ENCODE measurements at regions not wholly inside any gene's neighbourhood (a gene's known extent, or its start where the extent isn't known, plus 50 kb on each side); places are given as distances from the start of the nearest gene placed in this dataset.

DNA sequence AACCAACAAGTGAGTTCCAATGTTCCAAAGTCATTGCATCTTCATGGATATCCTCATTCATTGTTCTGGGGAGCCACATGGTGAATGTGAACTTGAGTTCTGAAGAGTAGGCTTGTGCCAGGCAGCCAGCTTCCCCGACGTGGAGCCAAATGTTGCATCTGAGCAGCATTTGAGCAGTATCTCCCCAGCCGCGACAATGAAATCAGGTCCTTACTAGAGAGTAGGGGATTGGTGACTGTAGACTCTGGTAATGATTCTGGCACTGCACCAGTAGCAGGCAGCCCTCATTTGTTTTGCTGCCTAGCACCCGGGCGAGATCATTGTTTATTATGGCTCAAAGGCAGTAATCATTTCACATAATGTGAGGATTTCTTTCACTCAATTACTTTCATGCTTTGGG lies 451.4 kb upstream of the C9orf72 start:
- no peak for DNase-seq (ENCODE audit: low spot score)

DNA sequence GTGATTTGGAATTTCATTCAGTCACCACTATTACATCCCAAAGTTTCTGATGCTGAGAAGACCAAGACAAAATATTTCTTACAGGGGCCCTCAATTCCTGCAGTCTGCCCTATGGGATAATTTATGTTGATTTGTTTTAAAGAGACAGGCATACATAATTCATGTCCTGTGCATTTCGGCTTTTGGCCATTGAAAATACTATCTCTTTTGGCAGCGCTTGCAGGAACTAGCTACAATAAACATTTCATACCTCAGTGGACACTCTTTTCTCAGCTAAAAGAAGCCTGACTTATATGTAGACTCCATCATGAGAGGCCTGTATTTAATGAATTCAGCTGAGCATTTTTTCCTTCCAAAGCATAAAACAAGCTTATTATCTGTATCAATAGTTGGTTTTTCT lies 451.9 kb upstream of the C9orf72 start:
- no peak for DNase-seq (ENCODE audit: low spot score)

DNA sequence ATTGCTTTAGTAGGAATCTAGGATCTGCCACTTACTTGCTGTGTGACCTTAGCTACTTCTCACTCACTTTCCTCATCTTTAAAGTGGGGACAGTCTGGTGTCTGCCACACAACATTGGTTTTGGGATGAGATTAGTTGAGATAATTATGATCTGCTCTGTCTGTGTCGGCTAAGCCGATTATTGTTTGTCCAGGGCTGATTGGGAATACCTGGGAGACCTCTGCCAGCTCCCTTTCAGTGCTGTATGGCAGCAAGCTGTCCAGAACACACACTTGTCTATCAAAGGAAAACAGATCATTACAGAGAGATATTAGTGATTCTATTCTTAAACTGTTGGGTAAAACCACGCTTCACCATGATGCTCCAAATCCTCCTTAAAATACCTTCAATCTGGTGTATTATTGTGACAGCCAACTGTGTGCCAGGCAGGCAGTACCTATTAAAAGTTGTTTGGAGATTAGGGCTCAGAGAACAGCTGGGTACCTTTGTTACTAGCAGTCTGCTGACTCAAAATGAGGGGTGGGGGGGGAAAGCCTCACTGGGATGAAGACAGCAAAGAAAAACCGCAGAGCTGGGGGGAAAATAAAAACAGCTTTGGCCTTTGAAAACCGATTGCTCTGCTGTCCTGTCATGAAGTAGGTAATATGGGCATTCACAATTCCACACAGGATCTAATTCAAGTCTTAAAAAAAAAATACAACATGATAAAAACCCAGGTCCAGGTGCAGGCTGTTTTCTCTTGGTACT lies 458.4 kb upstream of the C9orf72 start:
- DNase-seq (ENCODE audit: low spot score): no peak

DNA sequence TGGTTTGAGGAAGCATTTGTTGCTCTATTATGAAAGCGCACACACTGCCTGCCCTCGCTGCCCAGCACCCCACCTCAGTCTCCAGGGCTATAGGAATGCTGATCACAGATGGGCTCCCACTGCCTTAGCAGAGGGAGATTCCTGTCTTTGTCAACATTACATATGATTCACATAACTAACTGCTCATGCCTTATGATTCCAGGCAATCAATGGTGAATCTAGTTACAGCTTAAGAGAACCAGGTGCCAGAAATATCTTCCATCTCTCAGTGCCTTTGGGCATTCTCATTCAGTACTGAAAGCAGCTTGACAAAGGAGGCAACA lies 458.9 kb upstream of the C9orf72 start:
- peak; percentile 35 for DNase-seq (ENCODE audit: low spot score)

DNA sequence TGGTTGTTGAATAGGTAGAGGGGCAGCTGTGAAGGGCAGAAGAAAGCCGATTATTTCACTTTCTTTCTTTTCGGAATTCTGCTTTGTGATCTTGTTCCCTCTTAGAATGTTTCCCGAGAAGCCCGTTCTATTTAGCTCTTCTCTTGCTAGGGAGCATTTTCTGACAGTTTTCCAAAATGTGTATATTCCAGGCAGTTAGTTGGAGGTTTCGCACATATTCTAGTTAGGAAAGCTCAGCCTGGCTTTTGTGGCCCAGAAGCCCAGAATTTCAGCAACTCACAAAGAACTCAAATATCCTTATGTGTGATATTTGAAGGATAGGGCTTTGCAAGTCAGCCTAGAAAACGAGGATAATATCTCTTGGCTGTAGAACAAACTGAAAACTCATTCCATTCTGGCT lies 461.0 kb upstream of the C9orf72 start:
- DNase-seq (ENCODE audit: low spot score): no peak

DNA sequence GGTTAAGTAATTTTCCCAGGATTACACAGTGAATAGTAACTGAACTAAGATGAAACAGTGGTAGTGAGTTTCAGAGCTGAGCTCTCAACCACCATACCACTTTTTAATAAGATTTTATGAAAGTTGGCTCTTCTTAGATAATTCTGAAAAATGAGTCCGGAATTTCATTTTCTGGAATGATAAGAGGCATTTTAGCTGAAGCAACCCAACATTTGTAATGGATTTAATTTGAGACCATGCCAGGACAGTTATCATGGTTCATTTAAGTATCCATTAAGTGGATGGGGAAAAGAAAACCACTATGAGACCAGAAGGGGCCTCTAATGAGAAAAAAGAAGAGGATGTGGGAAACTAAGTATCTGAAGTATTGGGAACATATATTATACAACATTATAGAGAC lies 464.7 kb upstream of the C9orf72 start:
- no peak for DNase-seq (ENCODE audit: low spot score)

DNA sequence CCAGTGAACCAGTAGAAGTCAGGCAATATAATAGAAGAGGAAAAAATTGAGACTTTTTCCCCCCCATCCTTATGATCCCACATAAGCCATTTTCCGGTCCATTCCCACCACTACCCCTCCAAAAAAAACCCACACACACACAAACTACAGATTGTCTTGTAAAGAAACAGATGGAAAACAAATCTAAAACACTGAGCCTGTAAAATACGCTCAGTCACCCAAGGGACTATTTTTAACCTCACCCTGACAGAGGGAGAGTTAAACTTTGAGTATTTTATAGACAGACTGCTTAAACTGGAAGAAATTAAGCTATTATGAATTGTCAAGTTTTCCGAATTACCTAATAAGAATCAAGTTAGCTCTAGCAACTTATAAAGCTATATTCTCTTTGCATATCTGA lies 471.8 kb upstream of the C9orf72 start:
- no peak for DNase-seq (ENCODE audit: low spot score)

DNA sequence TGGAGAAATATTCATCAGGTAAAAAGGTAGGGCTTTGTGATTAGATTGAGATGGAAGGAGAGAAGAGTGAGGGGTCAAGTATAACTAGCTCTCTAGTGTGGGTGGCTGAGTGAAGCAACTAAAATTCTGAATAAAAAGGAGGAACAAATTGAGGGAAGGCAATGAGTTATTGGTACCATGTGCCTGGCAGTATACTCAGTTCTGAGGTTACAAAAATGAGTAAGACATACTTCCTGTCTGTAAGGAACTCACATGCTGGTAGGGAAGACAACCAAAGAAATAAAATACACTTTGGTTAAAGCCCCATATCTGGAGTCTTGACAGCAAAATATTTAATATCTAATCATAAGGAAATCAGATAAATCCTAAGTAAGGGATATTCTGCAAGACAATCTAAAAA lies 476.8 kb upstream of the C9orf72 start:
- no peak for DNase-seq (ENCODE audit: low spot score)

DNA sequence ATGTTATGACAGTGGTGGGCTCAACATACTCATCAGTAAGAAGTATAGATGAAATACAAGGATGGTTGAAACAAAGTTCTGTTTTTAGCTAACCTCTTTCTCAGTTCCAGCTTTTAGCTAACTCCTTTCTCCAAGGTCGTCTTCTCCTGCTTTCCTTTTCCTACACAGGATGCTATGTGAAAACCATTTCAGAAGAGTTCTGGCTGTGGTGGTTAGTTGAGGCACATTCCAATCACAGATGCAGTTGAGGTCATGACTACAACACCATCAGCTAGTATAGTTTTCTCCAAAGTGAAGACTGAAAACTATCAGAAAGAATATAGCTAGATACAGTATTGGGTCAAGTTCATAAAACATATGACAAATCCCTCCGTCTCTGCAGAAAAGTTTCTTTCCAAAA lies 477.7 kb upstream of the C9orf72 start:
- DNase-seq (ENCODE audit: low spot score): no peak

DNA sequence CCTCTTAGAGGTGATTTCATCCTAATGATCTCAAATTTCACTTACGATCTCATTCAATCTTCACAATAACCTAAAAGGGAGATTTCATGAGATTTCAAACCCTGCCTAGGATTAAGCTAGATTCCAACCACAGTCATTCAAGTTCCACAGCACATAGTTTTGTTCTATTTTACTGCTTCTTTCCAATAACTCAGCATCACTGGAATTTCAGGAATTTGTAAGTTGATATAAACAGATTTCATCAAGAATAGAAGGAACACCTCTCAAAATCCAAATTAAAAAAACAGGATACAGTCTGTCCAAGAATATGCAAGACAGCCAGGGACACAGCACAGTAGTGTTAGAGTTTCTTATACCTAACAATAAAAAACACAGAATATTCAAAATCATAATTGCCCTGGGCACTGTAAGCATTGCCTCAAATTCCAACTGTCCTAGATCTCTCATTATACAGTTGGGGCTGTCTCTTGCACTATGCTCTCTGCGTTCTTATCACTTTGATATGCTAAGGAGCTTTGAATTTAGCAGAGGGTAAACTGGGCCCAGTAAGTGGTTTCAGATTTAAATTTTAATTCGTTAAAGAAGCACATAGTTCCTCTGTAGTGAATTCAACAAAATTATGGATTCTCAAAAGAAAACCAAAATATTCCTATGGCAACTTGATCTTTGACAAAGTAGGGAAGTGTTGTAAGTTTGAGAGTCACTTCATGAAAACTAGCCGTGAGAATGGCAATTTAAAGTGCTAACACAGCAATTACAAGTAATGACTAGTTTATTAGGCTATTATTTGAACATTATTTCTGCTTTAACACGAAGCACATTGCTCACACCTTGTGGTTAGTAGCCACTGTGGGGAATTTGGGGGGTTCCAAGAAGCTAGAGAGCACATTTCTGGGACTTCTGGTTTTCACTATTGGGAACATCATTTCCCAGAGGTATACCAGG lies 478.6 kb upstream of the C9orf72 start:
- peak; percentile 13 for DNase-seq (ENCODE audit: low spot score)

DNA sequence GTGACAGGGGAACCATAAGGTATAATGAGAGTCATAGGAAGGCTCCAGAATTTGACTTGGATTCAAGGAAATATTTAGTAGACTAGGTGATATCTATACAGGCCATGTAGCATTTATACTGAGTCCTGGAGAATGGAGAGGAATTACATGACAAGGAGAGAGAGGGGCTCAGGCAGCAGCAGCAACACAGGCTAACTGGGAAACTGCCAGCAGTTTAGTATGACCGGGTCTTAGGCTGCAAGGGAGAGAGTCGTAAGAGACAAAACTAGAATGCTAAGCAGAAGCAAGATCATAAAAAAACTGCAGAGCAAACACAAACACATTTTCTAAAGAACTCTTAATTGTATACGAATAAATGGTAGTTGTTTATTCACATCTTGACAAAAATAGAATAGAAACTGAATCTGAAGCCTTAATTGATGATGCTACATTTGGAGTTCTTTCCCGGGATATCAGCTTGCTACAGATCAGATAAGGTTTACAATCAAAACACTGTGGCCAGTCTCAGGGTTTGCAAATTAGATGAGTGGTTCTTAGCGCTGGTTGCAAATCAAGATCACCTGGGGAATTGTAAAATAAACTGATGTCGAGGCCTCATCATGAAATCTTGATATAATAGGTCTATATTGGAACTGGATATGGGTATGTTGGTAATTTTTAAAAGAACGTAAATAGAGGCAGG lies 480.0 kb upstream of the C9orf72 start:
- no peak for DNase-seq (ENCODE audit: low spot score)

DNA sequence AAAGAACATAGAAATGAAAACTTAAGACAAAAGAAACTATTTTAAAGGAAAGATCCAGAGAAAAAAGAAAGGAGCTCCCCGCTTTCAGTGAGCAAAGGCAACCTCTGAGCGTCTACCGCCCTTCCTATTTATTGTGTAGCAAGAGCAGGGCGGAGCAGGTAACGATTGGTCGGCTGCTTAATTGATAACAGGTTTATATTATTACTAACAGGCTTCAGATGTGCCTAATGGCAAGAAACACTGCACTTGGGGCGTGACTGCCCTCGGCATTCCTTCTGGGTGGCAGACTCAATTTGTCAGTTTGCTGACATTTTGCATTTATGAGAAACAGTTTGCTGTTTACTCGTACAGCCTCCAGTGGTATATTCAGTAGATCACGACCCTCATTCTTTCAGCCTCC lies 482.7 kb upstream of the C9orf72 start:
- DNase-seq (ENCODE audit: low spot score): no peak

DNA sequence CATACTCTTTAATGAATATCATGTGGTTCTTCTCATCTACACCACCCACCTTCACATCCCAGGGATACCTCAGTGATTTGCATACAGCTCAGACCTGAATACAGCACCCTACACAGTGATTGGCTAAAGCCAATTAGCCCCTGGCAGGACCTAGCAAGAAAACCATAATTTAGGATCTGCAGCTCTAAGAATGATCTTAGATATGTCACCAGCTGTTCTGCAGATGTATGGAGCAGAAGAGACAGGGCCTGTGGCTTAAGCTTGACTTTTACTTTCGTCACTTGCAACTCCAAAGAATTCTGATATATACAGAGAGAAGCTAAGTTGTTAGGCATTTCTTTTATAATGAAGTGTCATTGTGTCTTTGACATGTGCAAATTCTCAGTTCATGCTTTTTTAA lies 483.2 kb upstream of the C9orf72 start:
- DNase-seq (ENCODE audit: low spot score): no peak

DNA sequence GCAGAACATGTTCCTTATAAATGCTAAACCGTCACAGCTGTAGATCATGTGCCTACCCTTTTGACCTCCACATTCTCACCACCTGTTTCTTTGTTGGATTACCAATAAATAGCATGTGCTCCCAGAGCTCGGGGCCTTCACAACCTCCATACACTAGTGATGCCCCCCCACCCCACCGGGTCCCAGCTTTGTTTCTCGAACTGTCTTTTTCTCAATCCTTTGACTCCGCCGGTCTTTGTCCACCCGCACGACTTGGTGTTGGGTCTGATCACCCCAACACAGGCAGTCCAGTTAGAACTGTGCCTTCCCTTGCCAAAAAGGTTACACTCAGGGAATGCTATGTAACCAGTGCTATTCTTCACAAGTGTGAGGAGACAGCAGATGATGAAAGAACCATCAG lies 485.9 kb upstream of the C9orf72 start:
- no peak for DNase-seq (ENCODE audit: low spot score)

DNA sequence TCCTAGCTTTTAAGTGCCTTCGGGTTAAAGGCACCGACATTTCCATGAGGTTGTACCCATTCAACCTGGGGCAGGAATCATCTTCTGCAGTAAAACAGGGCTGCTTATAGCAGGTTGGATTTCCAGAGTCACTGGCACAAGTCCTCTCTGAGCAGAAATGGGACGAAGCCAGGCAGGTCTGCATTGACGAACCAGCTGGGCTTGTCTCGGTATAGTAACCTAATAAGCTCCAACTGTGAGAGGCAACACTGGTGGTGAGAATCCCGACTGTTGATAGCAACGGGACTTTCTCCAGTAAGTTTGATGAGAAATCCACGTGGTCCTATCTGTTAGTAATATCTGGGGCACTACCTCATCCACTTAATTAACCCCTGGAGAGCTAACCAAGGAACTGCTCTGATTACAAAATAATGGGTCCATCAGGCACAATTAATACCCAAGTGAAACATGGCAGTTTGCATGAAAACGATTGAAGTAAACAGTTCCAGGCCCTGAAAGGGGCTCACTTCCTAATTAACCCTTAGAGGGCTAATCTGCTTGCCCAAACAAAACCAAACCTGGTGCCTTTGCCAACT lies 491.0 kb upstream of the C9orf72 start:
- no peak for DNase-seq (ENCODE audit: low spot score)

DNA sequence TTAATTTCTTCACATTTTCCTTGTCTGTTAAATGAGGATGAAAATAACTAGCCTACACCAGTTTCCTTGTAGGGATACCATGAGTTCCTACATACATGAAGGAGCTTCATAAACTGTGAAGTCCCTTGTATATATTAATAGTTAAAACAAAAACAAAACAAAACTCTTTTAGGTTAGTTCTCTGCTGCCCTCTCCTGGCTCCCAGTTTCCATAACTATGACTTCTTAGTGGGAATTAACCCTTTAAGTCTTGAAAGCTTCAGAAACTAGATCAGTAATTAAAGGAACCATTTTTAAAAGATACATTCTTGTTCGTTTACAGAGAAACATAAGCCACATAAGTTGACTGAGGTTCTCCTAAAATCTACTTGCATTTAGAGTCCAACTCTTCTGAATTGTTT lies 500.0 kb upstream of the C9orf72 start:
- peak; percentile 65 for DNase-seq (ENCODE audit: low spot score)

DNA sequence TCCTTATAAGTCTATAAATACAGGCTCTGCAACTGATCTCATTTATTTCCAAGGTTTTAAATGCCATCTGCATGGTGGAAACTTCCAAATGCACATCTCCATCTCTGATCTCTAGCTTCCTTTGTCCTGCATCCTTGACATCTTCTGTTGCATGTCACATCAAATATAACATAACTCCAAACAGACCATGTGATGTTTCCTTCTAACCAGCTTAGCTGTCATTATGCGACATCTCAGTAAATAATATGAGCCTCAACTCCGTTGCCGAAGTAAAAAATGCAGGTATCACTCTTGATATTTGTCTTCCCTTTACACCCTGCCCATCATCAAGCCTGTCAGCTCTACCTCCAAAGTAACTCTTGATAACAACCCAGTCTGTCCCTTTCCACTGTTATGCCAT lies 506.4 kb upstream of the C9orf72 start:
- DNase-seq (ENCODE audit: low spot score): no peak

DNA sequence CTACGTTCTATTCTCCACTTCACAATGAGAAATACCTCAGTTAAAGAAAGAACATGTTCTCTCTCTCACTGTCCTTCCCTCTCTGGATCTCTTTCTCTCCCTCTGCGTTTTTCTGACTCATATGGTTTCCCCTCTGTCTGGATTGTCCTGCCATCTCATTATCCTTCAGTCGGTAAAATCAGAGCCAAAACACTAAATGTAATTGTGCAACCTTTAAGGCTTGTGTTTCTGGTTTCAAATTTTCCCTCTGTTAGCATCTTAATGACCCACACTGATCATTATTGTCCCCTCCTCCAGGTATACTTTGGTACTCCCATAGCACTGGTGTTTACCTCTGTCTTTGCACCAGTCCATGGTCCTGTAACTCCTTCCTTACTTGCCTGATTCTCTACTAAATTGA lies 509.4 kb upstream of the C9orf72 start:
- no peak for DNase-seq (ENCODE audit: low spot score)

DNA sequence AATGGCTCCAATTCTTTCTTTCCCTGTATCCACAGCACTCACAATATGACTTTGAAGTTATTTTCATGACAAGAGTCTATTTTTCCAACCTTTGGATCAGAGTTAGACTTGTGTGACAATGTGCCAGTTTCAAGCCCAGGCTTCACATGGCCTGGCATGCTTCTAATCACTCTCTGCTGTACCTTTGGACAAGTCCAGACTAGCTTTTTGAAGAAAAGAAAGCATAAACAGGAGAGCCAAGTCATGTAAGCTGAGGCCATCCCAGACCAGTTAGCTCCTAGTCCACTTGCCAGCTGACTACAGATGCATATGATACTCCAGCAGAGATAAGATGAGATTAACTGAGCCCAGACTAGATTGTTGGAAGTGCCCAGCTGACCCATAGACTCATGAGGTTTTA lies 513.6 kb upstream of the C9orf72 start:
- DNase-seq (ENCODE audit: low spot score): no peak

DNA sequence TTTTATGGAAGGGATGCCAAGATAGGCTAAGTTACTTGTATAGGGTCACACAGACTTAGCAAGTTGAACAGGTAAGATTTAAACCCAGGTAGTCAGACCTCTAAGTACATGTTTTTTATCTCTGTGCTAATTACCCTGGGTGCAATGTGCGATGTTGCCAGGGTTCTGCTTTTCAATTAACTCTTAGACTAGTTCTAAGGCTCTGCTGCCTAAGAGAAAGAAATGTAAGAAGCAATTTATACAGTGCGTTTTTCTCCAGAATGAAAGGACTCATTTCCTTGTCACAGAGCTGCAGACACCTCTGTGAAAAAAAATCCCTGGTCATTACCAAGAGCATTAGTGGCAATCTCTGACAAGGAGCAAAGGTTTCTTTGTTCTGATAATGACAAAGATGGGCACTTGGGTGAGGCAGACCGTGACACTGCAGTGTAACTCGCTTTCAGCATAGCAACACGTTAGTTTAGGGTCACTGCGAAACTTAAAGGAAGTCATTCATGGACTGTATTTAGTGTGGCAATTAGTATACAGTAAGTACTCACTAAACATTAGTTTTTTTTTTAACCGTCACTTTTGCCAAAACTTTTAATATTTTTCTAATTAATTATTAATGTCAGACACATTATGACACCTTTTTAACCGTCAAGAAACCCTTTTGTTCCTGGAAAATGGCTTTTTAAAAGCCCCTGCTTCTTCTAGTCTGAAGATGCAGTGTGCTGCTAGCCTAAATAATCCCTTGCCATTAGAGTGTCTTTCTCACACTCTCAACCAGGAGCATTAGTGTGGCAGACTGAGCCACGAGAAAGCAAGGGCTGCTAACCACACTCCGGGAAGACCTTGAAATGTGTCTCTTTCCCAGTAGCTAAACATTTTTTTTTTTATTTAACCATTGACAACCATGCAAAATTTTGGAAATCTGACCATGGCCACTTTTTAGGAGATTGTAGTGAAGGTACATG lies 520.0 kb upstream of the C9orf72 start:
- peak; percentile 13 for DNase-seq (ENCODE audit: low spot score)

DNA sequence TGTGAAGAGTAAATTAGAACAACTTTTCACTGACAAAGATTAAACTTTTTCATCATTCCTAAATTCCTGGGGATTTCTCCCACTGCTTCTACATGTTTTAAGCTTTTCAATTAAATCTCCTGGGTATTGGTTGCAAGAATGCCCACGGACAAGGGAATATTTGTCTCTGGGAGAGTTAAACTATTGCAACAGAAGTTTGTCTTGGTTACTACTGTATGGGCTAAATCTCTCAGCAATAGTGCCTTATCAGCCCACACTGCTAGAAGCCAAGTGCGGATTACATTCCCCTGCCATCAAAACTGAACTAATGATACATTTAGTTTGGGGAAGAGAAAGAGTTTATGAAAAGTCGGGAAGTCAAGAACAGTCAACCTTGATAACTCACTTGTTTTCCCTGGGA lies 528.2 kb upstream of the C9orf72 start:
- no peak for DNase-seq (ENCODE audit: low spot score)

DNA sequence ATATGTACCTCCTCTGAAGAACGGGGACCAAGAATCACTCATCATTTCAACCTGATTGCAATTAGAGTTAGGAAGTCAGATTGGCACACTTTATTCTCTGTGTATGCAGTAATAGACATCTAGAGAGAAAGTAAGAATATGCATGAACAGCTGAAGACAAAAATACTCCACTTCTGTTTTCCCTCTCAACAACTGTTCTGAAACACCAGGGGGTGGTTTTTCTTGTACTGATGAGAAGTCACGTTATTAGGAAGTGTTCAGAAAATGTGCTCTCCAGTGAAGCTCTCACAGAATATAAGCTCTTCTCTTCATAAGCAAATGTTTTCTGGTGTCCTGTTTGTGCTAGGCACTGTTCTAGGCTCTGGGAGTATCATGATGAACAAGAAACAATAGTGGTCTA lies 531.7 kb upstream of the C9orf72 start:
- DNase-seq (ENCODE audit: low spot score): no peak
